ENCODE measurements at regions not wholly inside any gene's neighbourhood (a gene's known extent, or its start where the extent isn't known, plus 50 kb on each side); places are given as distances from the start of the nearest gene placed in this dataset.

GRCh38 chr3:65158023-65158422 lies 470.2 kb upstream of the ADAMTS9 start:
- CTCF ChIA-PET: no interaction called here

GRCh38 chr3:65153850-65154512 lies 466.2 kb upstream of the ADAMTS9 start:
- H3K4me3 ChIP-seq (ENCODE audit: low read depth, low read length): no peak overlapping the region
- ChIA-PET POLR2A (no interaction called here), CTCF (no interaction called here)
- no peak for TF ChIP-seq CTCF (IDR thresholded peaks at IDR 0.05; ENCODE audit: insufficient read depth, low read length, missing control alignments)
- no peak for DNase-seq (ENCODE audit: low read depth, low spot score)

More at GRCh38 chr3:65158023-65158422, 470.2 kb upstream of the ADAMTS9 start:
- TF ChIP-seq CTCF (IDR thresholded peaks at IDR 0.05; ENCODE audit: insufficient read depth, low read length, missing control alignments): no peak
- no peak for DNase-seq (ENCODE audit: low read depth, low spot score)
- no peak overlapping the region for H3K4me3 ChIP-seq (ENCODE audit: low read depth, low read length)
- POLR2A ChIA-PET: no interaction called here

- ChIA-PET POLR2A (no interaction called here), CTCF (no interaction called here)
- TF ChIP-seq CTCF (IDR thresholded peaks at IDR 0.05; ENCODE audit: insufficient read depth, low read length, missing control alignments): no peak
- no peak overlapping the region for H3K4me3 ChIP-seq (ENCODE audit: low read depth, low read length)
- DNase-seq (ENCODE audit: low read depth, low spot score): no peak
Observed at GRCh38 chr3:65151666-65152065, 463.9 kb upstream of the ADAMTS9 start.

GRCh38 chr3:65149877-65150276 lies 462.1 kb upstream of the ADAMTS9 start:
- ChIA-PET POLR2A (no interaction called here), CTCF (no interaction called here)
- no peak overlapping the region for H3K4me3 ChIP-seq (ENCODE audit: low read depth, low read length)
- no peak for DNase-seq (ENCODE audit: low read depth, low spot score)
- TF ChIP-seq CTCF (IDR thresholded peaks at IDR 0.05; ENCODE audit: insufficient read depth, low read length, missing control alignments): no peak

GRCh38 chr3:65148687-65149086 lies 460.9 kb upstream of the ADAMTS9 start:
- TF ChIP-seq CTCF (IDR thresholded peaks at IDR 0.05; ENCODE audit: insufficient read depth, low read length, missing control alignments): no peak
- ChIA-PET POLR2A (no interaction called here), CTCF (no interaction called here)
- no peak for DNase-seq (ENCODE audit: low read depth, low spot score)
- no peak overlapping the region for H3K4me3 ChIP-seq (ENCODE audit: low read depth, low read length)

- POLR2A ChIA-PET: no interaction called here
- H3K4me3 ChIP-seq (ENCODE audit: low read depth, low read length): no peak overlapping the region
- CTCF ChIA-PET: no interaction called here
- TF ChIP-seq CTCF (IDR thresholded peaks at IDR 0.05; ENCODE audit: insufficient read depth, low read length, missing control alignments): no peak
- no peak for DNase-seq (ENCODE audit: low read depth, low spot score)
Observed at GRCh38 chr3:65146179-65146578, 458.4 kb upstream of the ADAMTS9 start.

All from AG04449 (cell line).